Lower leg skin (tissue), 3 donors: ENCODE measurements at regions not wholly inside any gene's neighbourhood (a gene's known extent, or its start where the extent isn't known, plus 50 kb on each side); places are given as distances from the start of the nearest gene placed in this dataset.

Experiments used
- POLR2A ChIP-seq, 2 donors: fragments of 450-650 bp; IDR thresholded peaks; one replicate each; pipeline ENCODE4 v1.6.1; 2016 to 2017; ENCODE audit warnings: antibody characterized with exemption in 2 of 2, mild to moderate bottlenecking in 1 of 2, moderate library complexity in 1 of 2
- TF ChIP-seq, protein P1 (sequence below), 3 donors: fragments of 450-650 bp; IDR thresholded peaks; one replicate each; pipeline ENCODE4 v1.5.1; 2016; ENCODE audit warnings: antibody characterized with exemption in 3 of 3, mild to moderate bottlenecking in 3 of 3, moderate library complexity in 2 of 3

- no peak for TF ChIP-seq POLR2A (IDR thresholded peaks at IDR 0.05)
- TF ChIP-seq, protein P1, sequence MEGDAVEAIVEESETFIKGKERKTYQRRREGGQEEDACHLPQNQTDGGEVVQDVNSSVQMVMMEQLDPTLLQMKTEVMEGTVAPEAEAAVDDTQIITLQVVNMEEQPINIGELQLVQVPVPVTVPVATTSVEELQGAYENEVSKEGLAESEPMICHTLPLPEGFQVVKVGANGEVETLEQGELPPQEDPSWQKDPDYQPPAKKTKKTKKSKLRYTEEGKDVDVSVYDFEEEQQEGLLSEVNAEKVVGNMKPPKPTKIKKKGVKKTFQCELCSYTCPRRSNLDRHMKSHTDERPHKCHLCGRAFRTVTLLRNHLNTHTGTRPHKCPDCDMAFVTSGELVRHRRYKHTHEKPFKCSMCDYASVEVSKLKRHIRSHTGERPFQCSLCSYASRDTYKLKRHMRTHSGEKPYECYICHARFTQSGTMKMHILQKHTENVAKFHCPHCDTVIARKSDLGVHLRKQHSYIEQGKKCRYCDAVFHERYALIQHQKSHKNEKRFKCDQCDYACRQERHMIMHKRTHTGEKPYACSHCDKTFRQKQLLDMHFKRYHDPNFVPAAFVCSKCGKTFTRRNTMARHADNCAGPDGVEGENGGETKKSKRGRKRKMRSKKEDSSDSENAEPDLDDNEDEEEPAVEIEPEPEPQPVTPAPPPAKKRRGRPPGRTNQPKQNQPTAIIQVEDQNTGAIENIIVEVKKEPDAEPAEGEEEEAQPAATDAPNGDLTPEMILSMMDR (IDR thresholded peaks at IDR 0.05) = no peak
These were observed 152.8 kb upstream of the ZNF519 start for GRCh38 chr18:14285053-14285452.
